Nephron (organoid): ENCODE measurements at regions not wholly inside any gene's neighbourhood (a gene's known extent, or its start where the extent isn't known, plus 50 kb on each side); places are given as distances from the start of the nearest gene placed in this dataset.

Experiments used
- H3K27ac Mint-ChIP-seq, 3 experiments: 2 replicates each; pipeline ENCODE4 v1.8.0; 2020; ENCODE audit warnings: mixed read lengths in 3 of 3, mild to moderate bottlenecking in 2 of 3, moderate library complexity in 1 of 3
- H3K27me3 Mint-ChIP-seq: 2 replicates; pipeline ENCODE4 v1.8.0; 2021; ENCODE audit warnings: low read depth, mild to moderate bottlenecking, moderate library complexity, mixed read lengths
- H3K36me3 Mint-ChIP-seq: 2 replicates; pipeline ENCODE4 v1.8.0; 2020; ENCODE audit warnings: low read depth, mixed read lengths
- H3K4me1 Mint-ChIP-seq: 2 replicates; pipeline ENCODE4 v1.8.0; 2020; ENCODE audit warnings: mixed read lengths
- H3K4me3 Mint-ChIP-seq, 3 experiments: 2 replicates each; pipeline ENCODE4 v1.8.0; 2020; ENCODE audit warnings: mild to moderate bottlenecking in 3 of 3, mixed read lengths in 3 of 3, moderate library complexity in 2 of 3
- H3K9me3 Mint-ChIP-seq: 2 replicates; pipeline ENCODE4 v1.8.0; 2020; ENCODE audit warnings: mixed read lengths
- CTCF ChIP-seq, 3 experiments: fragments of 200-600 bp; sonication (generic); IDR thresholded peaks; one replicate each; pipeline ENCODE4 v1.5.0; 2021; ENCODE audit warnings: antibody characterized with exemption in 3 of 3; ENCODE audit not compliant: unreplicated experiment in 3 of 3

GRCh38 chr11:127381247-127381646 is 380.7 kb upstream of the KIRREL3 start:
- no peaks in the 10 kb centered on the region for H3K9me3 Mint-ChIP-seq
- H3K36me3 Mint-ChIP-seq: no peaks in the 10 kb centered on the region

GRCh38 chr11:127379686-127380085 is 379.1 kb upstream of the KIRREL3 start:
- no peak for TF ChIP-seq CTCF (IDR thresholded peaks at IDR 0.05; ENCODE audit: unreplicated experiment in 3 of 3)
- no peaks in the 10 kb centered on the region for H3K36me3 Mint-ChIP-seq
- no peaks in the 10 kb centered on the region for H3K9me3 Mint-ChIP-seq
- no peaks in the 10 kb centered on the region for H3K27me3 Mint-ChIP-seq
- peaks cover 8% of the 10 kb centered on the region for H3K4me1 Mint-ChIP-seq
- H3K4me3 Mint-ChIP-seq: no peak overlapping the region
- H3K27ac Mint-ChIP-seq: no peak overlapping the region

More at GRCh38 chr11:127381247-127381646, 380.7 kb upstream of the KIRREL3 start:
- H3K27me3 Mint-ChIP-seq: no peaks in the 10 kb centered on the region
- TF ChIP-seq CTCF (IDR thresholded peaks at IDR 0.05; ENCODE audit: unreplicated experiment in 3 of 3): no peak
- no peak overlapping the region for H3K27ac Mint-ChIP-seq
- H3K4me1 Mint-ChIP-seq: peaks cover 8% of the 10 kb centered on the region
- no peak overlapping the region for H3K4me3 Mint-ChIP-seq

- Mint-ChIP-seq H3K27ac (no peak overlapping the region), H3K4me3 (no peak overlapping the region), H3K9me3 (no peaks in the 10 kb centered on the region), H3K36me3 (no peaks in the 10 kb centered on the region), H3K4me1 (no peaks in the 10 kb centered on the region), H3K27me3 (no peaks in the 10 kb centered on the region)
- TF ChIP-seq CTCF (IDR thresholded peaks at IDR 0.05; ENCODE audit: unreplicated experiment in 3 of 3): no peak
Observed at GRCh38 chr11:127376301-127376700, 375.7 kb upstream of the KIRREL3 start.

GRCh38 chr11:127369356-127369755 is 368.8 kb upstream of the KIRREL3 start:
- Mint-ChIP-seq H3K27me3 (no peaks in the 10 kb centered on the region), H3K9me3 (no peaks in the 10 kb centered on the region), H3K36me3 (no peaks in the 10 kb centered on the region), H3K4me3 (no peak overlapping the region), H3K4me1 (no peaks in the 10 kb centered on the region), H3K27ac (no peak overlapping the region)
- no peak for TF ChIP-seq CTCF (IDR thresholded peaks at IDR 0.05; ENCODE audit: unreplicated experiment in 3 of 3)

GRCh38 chr11:127362754-127363308 is 362.3 kb upstream of the KIRREL3 start:
- no peaks in the 10 kb centered on the region for H3K9me3 Mint-ChIP-seq
- H3K4me3 Mint-ChIP-seq: peak overlapping the region; percentile 67 to 77 (median 72)
- no peaks in the 10 kb centered on the region for H3K27me3 Mint-ChIP-seq
- H3K4me1 Mint-ChIP-seq: peaks cover 11% of the 10 kb centered on the region
- TF ChIP-seq CTCF (IDR thresholded peaks at IDR 0.05; ENCODE audit: unreplicated experiment in 3 of 3): no peak
- no peaks in the 10 kb centered on the region for H3K36me3 Mint-ChIP-seq
- peak overlapping the region in 2 of 3 experiments; percentile 38 to 58 for H3K27ac Mint-ChIP-seq

GRCh38 chr11:127358160-127358559 is 357.6 kb upstream of the KIRREL3 start:
- H3K27me3 Mint-ChIP-seq: no peaks in the 10 kb centered on the region
- no peak overlapping the region for H3K4me3 Mint-ChIP-seq
- H3K36me3 Mint-ChIP-seq: no peaks in the 10 kb centered on the region
- no peak overlapping the region for H3K27ac Mint-ChIP-seq
- peaks cover 11% of the 10 kb centered on the region for H3K4me1 Mint-ChIP-seq
- TF ChIP-seq CTCF (IDR thresholded peaks at IDR 0.05; ENCODE audit: unreplicated experiment in 3 of 3): no peak
- no peaks in the 10 kb centered on the region for H3K9me3 Mint-ChIP-seq
